Fibroblast of skin of right quadriceps (primary cell): ENCODE measurements at regions not wholly inside any gene's neighbourhood (a gene's known extent, or its start where the extent isn't known, plus 50 kb on each side); places are given as distances from the start of the nearest gene placed in this dataset.

Experiments used
- DNase-seq: peaks from one replicate; pipeline ENCODE4 v3.0.0-alpha.2; 2013

- no peak for DNase-seq
Observed at GRCh38 chr17:74097450-74098135, 105.9 kb upstream of the RPL38 start.

- no peak for DNase-seq
Observed at GRCh38 chr17:74098136-74099024, 105.1 kb upstream of the RPL38 start.

- DNase-seq = no peak
Observed at GRCh38 chr17:74099442-74100340, 103.8 kb upstream of the RPL38 start.

- no peak for DNase-seq
Observed at GRCh38 chr17:74104921-74105320, 98.6 kb upstream of the RPL38 start.

GRCh38 chr17:74107107-74107506 lies 96.4 kb upstream of the RPL38 start:
- DNase-seq = no peak

GRCh38 chr17:74108126-74108705 lies 95.3 kb upstream of the RPL38 start:
- no peak for DNase-seq

- DNase-seq = no peak
Observed at GRCh38 chr17:74110467-74110866, 93.0 kb upstream of the RPL38 start.

GRCh38 chr17:74113326-74113725 lies 90.2 kb upstream of the RPL38 start:
- DNase-seq = no peak

- DNase-seq = no peak
Observed at GRCh38 chr17:74113952-74114351, 89.5 kb upstream of the RPL38 start.

GRCh38 chr17:74114881-74115470 lies 88.5 kb upstream of the RPL38 start:
- DNase-seq = no peak

GRCh38 chr17:74115586-74115985 lies 87.9 kb upstream of the RPL38 start:
- no peak for DNase-seq

GRCh38 chr17:74116087-74116717 lies 87.3 kb upstream of the RPL38 start:
- peak; percentile 55 for DNase-seq

GRCh38 chr17:74117087-74117698 lies 86.3 kb upstream of the RPL38 start:
- no peak for DNase-seq

- no peak for DNase-seq
Observed at GRCh38 chr17:74117999-74118421, 85.5 kb upstream of the RPL38 start.

GRCh38 chr17:74118504-74118903 lies 85.0 kb upstream of the RPL38 start:
- no peak for DNase-seq

- no peak for DNase-seq
Observed at GRCh38 chr17:74119049-74119580, 84.4 kb upstream of the RPL38 start.

GRCh38 chr17:74119965-74120364 lies 83.5 kb upstream of the RPL38 start:
- no peak for DNase-seq

- DNase-seq = peak; percentile 78
Observed at GRCh38 chr17:74123350-74123749, 80.1 kb upstream of the RPL38 start.

GRCh38 chr17:74123866-74124444 lies 79.5 kb upstream of the RPL38 start:
- DNase-seq = peak; percentile 15

- no peak for DNase-seq
Observed at GRCh38 chr17:74125156-74125555, 78.3 kb upstream of the RPL38 start.
